Thyroid gland (tissue), 4 donors: ENCODE measurements at regions not wholly inside any gene's neighbourhood (a gene's known extent, or its start where the extent isn't known, plus 50 kb on each side); places are given as distances from the start of the nearest gene placed in this dataset.

Experiments
- DNase-seq, 2 donors: peaks; one replicate each; pipeline ENCODE4 v3.0.0-alpha.2; 2019
- H3K27ac ChIP-seq, 3 donors: fragments of 200-600 bp; sonication (generic); 1 replicate in 2 of 3; 2 replicates in 1 of 3; pipeline ENCODE4 v1.5.1; 2016 to 2019; ENCODE audit warnings: mild to moderate bottlenecking in 1 of 3, moderate library complexity in 1 of 3
- H3K27me3 ChIP-seq: fragments of 200-600 bp; sonication (generic); one replicate; pipeline ENCODE4 v1.5.1; 2019
- H3K36me3 ChIP-seq, 2 donors: fragments of 200-600 bp; sonication (generic); one replicate each; pipeline ENCODE4 v1.5.1; 2016 to 2019
- H3K4me1 ChIP-seq, 2 donors: fragments of 200-600 bp; sonication (generic); one replicate each; pipeline ENCODE4 v1.5.1; 2017 to 2019
- H3K4me3 ChIP-seq, 3 donors: fragments of 200-600 bp; sonication (generic); replicated peaks in 1 of 3; 1 replicate in 2 of 3; 2 replicates in 1 of 3; pipeline ENCODE4 v1.5.1; 2016; ENCODE audit warnings: mild to moderate bottlenecking in 1 of 3
- H3K9me3 ChIP-seq: fragments of 200-600 bp; sonication (generic); one replicate; pipeline ENCODE4 v1.5.1; 2017
- POLR2A ChIP-seq, 2 donors: fragments of 450-650 bp; IDR thresholded peaks; one replicate each; pipeline ENCODE4 v1.6.1; 2017; ENCODE audit warnings: antibody characterized with exemption in 2 of 2, mild to moderate bottlenecking in 2 of 2, moderate library complexity in 1 of 2
- WGBS, 2 donors: methylation state at CpG; one replicate each; pipeline ENCODE4 v1.1.5; 2017; 5-methylcytosine and 5-hydroxymethylcytosine counted together
- intact Hi-C: fragments of 100-400 bp; cut with DNase I; formaldehyde crosslinking; loops from one replicate; pipeline ENCODE4 v1.15.1; 2023
- TF ChIP-seq, protein P1 (sequence below), 6 experiments: fragments of 200-600 bp in 3 of 6; fragments of 450-650 bp in 3 of 6; sonication (generic) in 3 of 6; IDR thresholded peaks; one replicate each; pipeline ENCODE4 v1.5.1; 2016 to 2019; ENCODE audit warnings: antibody characterized with exemption in 6 of 6, mild to moderate bottlenecking in 2 of 6, inconsistent platforms in 1 of 6, moderate library complexity in 1 of 6

DNA sequence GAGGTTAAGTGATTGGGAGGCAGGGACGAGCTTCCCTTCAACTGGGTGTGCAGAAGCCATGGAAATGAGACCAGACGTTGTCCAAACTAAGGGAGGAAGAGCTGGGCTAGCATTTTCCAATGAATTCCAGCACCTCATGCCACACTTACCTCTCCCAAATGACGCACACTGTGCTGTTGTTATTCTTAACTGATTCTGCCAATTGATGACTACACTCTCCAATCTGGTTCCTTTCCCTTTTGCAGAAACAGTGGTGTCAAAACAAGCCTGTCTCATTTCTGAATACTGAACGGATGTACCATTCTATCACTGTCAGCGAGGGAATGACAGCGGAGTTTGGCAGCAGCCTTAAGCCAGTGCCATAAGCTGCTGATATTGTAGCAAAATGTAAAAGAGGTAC lies 380.5 kb upstream of the HNRNPA3 start:
- intact Hi-C loops, result no loop called here
- Histone ChIP-seq H3K27ac (peak overlapping the region in 1 of 3 donors; percentile 11), H3K4me3 (no peak overlapping the region), H3K27me3 (no peaks in the 10 kb centered on the region), H3K9me3 (no peaks in the 10 kb centered on the region), H3K36me3 (no peaks in the 10 kb centered on the region), H3K4me1 (no peaks in the 10 kb centered on the region)
- no peak for DNase-seq
- TF ChIP-seq, protein P1, sequence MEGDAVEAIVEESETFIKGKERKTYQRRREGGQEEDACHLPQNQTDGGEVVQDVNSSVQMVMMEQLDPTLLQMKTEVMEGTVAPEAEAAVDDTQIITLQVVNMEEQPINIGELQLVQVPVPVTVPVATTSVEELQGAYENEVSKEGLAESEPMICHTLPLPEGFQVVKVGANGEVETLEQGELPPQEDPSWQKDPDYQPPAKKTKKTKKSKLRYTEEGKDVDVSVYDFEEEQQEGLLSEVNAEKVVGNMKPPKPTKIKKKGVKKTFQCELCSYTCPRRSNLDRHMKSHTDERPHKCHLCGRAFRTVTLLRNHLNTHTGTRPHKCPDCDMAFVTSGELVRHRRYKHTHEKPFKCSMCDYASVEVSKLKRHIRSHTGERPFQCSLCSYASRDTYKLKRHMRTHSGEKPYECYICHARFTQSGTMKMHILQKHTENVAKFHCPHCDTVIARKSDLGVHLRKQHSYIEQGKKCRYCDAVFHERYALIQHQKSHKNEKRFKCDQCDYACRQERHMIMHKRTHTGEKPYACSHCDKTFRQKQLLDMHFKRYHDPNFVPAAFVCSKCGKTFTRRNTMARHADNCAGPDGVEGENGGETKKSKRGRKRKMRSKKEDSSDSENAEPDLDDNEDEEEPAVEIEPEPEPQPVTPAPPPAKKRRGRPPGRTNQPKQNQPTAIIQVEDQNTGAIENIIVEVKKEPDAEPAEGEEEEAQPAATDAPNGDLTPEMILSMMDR (IDR thresholded peaks at IDR 0.05), result no peak
- no peak for TF ChIP-seq POLR2A (IDR thresholded peaks at IDR 0.05)
- 81 to 84% methylated on average over 6 of the region's 6 CpGs for WGBS, 2 donors

- TF ChIP-seq POLR2A (IDR thresholded peaks at IDR 0.05), result no peak
- TF ChIP-seq, protein P1 (IDR thresholded peaks at IDR 0.05), result no peak
- intact Hi-C loops, result no loop called here
- Histone ChIP-seq H3K27me3 (no peaks in the 10 kb centered on the region), H3K9me3 (no peaks in the 10 kb centered on the region), H3K4me1 (no peaks in the 10 kb centered on the region), H3K4me3 (no peak overlapping the region), H3K36me3 (no peaks in the 10 kb centered on the region), H3K27ac (no peak overlapping the region)
- DNase-seq, result no peak
Observed at GRCh38 chr2:176833671-176834070, 378.9 kb upstream of the HNRNPA3 start.

GRCh38 chr2:176834226-176834625 lies 378.4 kb upstream of the HNRNPA3 start:
- no peak for DNase-seq
- H3K9me3 ChIP-seq, result no peaks in the 10 kb centered on the region
- H3K27me3 ChIP-seq, result no peaks in the 10 kb centered on the region
- intact Hi-C loops, result no loop called here
- no peak for TF ChIP-seq POLR2A (IDR thresholded peaks at IDR 0.05)
- TF ChIP-seq, protein P1 (IDR thresholded peaks at IDR 0.05), result no peak
- no peaks in the 10 kb centered on the region for H3K4me1 ChIP-seq
- H3K4me3 ChIP-seq, result no peak overlapping the region
- H3K36me3 ChIP-seq, result no peaks in the 10 kb centered on the region
- WGBS, 2 donors, result 84 to 85% methylated on average over 3 of the region's 3 CpGs
- H3K27ac ChIP-seq, result no peak overlapping the region

DNA sequence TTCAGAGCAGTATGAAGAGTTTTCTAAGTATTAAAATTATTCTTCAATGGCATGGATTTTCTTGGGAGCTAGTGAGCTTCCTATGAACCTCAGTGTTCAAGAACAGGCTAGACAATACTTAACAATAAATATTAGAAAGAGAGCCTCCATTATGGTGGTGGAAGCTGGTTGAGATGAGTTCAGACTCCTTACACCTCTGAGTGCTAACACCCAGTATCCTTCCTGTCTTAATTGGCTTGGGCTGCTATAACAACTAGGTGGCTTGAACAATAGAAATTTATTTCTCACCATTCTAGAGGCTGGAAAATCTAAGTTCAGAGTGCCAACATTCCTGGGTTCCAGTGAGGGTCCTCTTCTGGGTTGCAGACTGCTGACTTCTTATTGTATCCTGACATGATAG lies 369.4 kb upstream of the HNRNPA3 start:
- H3K4me3 ChIP-seq, result no peak overlapping the region
- no peaks in the 10 kb centered on the region for H3K4me1 ChIP-seq
- TF ChIP-seq, protein P1 (IDR thresholded peaks at IDR 0.05), result no peak
- TF ChIP-seq POLR2A (IDR thresholded peaks at IDR 0.05), result no peak
- no peak for DNase-seq
- H3K9me3 ChIP-seq, result no peaks in the 10 kb centered on the region
- no peak overlapping the region for H3K27ac ChIP-seq
- no peaks in the 10 kb centered on the region for H3K36me3 ChIP-seq
- no peaks in the 10 kb centered on the region for H3K27me3 ChIP-seq
- intact Hi-C loops, result no loop called here

DNA sequence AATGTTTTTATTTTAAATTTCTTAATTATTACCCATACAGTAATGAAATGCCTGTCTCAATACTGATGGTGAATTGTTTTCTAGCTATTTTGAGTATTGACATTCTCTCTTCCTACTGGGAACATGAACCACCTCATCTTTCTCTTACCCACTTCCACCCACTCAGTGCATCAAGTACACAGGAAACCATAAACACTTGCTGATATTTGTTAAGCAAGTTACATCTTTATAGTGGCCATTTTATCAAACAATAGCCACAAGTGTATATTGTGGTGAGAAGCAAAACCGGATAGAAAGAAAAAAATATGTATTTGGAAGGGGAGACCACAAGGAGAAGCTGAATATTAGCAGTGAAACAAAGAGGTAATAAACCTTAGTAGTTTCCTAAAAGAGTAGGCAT lies 368.1 kb upstream of the HNRNPA3 start:
- no peak for TF ChIP-seq POLR2A (IDR thresholded peaks at IDR 0.05)
- TF ChIP-seq, protein P1 (IDR thresholded peaks at IDR 0.05), result no peak
- Histone ChIP-seq H3K27ac (no peak overlapping the region), H3K9me3 (no peaks in the 10 kb centered on the region), H3K36me3 (no peaks in the 10 kb centered on the region), H3K27me3 (no peaks in the 10 kb centered on the region), H3K4me1 (no peaks in the 10 kb centered on the region), H3K4me3 (no peak overlapping the region)
- intact Hi-C loops, result no loop called here
- DNase-seq, result no peak
- WGBS, 2 donors, result 84 to 88% methylated on average over 1 of the region's 1 CpG
